CD4-positive, alpha-beta T cell (primary cell): ENCODE measurements at regions not wholly inside any gene's neighbourhood (a gene's known extent, or its start where the extent isn't known, plus 50 kb on each side); places are given as distances from the start of the nearest gene placed in this dataset.

ENCODE experiments used
- ATAC-seq: fragments of 200-7000 bp; cut with Tn5 transposase; one replicate; pipeline ENCODE4 v1.10.0; 2022; ENCODE audit warnings: mild to moderate bottlenecking; ENCODE audit not compliant: poor library complexity
- CTCF ChIA-PET: fragments of 350-600 bp; sonication (Branson Sonifier 250); formaldehyde crosslinking; loops from one replicate; lab custom pipeline; 2021; ENCODE audit warnings: antibody characterized with exemption, inconsistent platforms; lab: Charles Lee
- POLR2A ChIA-PET: fragments of 350-600 bp; sonication (Branson Sonifier 250); formaldehyde crosslinking; loops from one replicate; lab custom pipeline; 2021; ENCODE audit warnings: antibody characterized with exemption, inconsistent platforms; lab: Charles Lee
- DNase-seq, 14 experiments: peaks; one replicate each; pipeline ENCODE4 v3.0.0-alpha.2; 2013 to 2020; ENCODE audit warnings: mixed read lengths in 2 of 14
- H3K27ac ChIP-seq, 2 donors: one replicate each; pipeline versions ENCODE4 v1.5.1 to v1.7.0; 2013; ENCODE audit warnings: low read length in 2 of 2, low read depth in 1 of 2, mild to moderate bottlenecking in 1 of 2
- H3K27me3 ChIP-seq, 2 experiments: 1 replicate in 1 of 2; 2 replicates in 1 of 2; pipeline versions ENCODE4 v1.6.1 to v1.7.0; 2013; ENCODE audit warnings: low read length in 2 of 2, control low read depth in 1 of 2, mild to moderate bottlenecking in 1 of 2, moderate library complexity in 1 of 2; ENCODE audit not compliant: insufficient read depth in 2 of 2, control insufficient read depth in 1 of 2
- H3K36me3 ChIP-seq: one replicate; pipeline ENCODE4 v1.6.1; 2013; ENCODE audit warnings: low read length, control low read depth; ENCODE audit not compliant: insufficient read depth
- H3K4me1 ChIP-seq: one replicate; pipeline ENCODE4 v1.6.1; 2013; ENCODE audit warnings: low read length, control low read depth; ENCODE audit not compliant: insufficient read depth
- H3K4me3 ChIP-seq: one replicate; pipeline ENCODE4 v1.5.1; 2013; ENCODE audit warnings: mild to moderate bottlenecking, low read length, moderate library complexity
- H3K9me3 ChIP-seq, 2 experiments: 1 replicate in 1 of 2; 2 replicates in 1 of 2; pipeline versions ENCODE4 v1.6.1 to v1.7.0; 2013; ENCODE audit warnings: low read length in 2 of 2, mild to moderate bottlenecking in 2 of 2, control low read depth in 1 of 2, moderate library complexity in 1 of 2; ENCODE audit not compliant: control insufficient read depth in 1 of 2, insufficient read depth in 1 of 2
- H3K27ac Mint-ChIP-seq: one replicate; pipeline ENCODE4 v1.8.0; 2020; ENCODE audit warnings: mixed read lengths
- H3K27me3 Mint-ChIP-seq: one replicate; pipeline ENCODE4 v1.8.0; 2021; ENCODE audit warnings: mixed read lengths
- H3K36me3 Mint-ChIP-seq: one replicate; pipeline ENCODE4 v1.8.0; 2021; ENCODE audit warnings: low read depth, mixed read lengths
- H3K4me1 Mint-ChIP-seq: one replicate; pipeline ENCODE4 v1.8.0; 2021; ENCODE audit warnings: low read depth, mixed read lengths
- H3K4me3 Mint-ChIP-seq: one replicate; pipeline ENCODE4 v1.8.0; 2020; ENCODE audit warnings: mild to moderate bottlenecking, mixed read lengths
- H3K9me3 Mint-ChIP-seq: one replicate; pipeline ENCODE4 v1.8.0; 2020; ENCODE audit warnings: mixed read lengths
- intact Hi-C, 2 experiments: fragments of 100-400 bp; cut with DNase I in 1 of 2; cut with micrococcal nuclease in 1 of 2; formaldehyde crosslinking; loops; one replicate each; pipeline versions ENCODE4 v1.15.1 to v1.9.0; 2023 to 2025; cut with DNase I, micrococcal nuclease
- TF ChIP-seq, protein P1 (sequence below): fragments of 200-600 bp; IDR thresholded peaks from one replicate; pipeline ENCODE4 v1.8.0; 2022; ENCODE audit warnings: antibody characterized with exemption, mild to moderate bottlenecking

- intact Hi-C loops = no loop called here
- CTCF ChIA-PET = no interaction called here
- no peak overlapping the region for H3K4me3 Mint-ChIP-seq
- no peaks in the 10 kb centered on the region for H3K4me1 Mint-ChIP-seq
- peaks cover 60% of the 10 kb centered on the region for H3K27me3 Mint-ChIP-seq
- no peaks in the 10 kb centered on the region for H3K4me1 ChIP-seq
- ATAC-seq = no peak
- TF ChIP-seq, protein P1, sequence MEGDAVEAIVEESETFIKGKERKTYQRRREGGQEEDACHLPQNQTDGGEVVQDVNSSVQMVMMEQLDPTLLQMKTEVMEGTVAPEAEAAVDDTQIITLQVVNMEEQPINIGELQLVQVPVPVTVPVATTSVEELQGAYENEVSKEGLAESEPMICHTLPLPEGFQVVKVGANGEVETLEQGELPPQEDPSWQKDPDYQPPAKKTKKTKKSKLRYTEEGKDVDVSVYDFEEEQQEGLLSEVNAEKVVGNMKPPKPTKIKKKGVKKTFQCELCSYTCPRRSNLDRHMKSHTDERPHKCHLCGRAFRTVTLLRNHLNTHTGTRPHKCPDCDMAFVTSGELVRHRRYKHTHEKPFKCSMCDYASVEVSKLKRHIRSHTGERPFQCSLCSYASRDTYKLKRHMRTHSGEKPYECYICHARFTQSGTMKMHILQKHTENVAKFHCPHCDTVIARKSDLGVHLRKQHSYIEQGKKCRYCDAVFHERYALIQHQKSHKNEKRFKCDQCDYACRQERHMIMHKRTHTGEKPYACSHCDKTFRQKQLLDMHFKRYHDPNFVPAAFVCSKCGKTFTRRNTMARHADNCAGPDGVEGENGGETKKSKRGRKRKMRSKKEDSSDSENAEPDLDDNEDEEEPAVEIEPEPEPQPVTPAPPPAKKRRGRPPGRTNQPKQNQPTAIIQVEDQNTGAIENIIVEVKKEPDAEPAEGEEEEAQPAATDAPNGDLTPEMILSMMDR = no peak
- H3K9me3 ChIP-seq = no peaks in the 10 kb centered on the region
- no peak overlapping the region for H3K4me3 ChIP-seq
- no peaks in the 10 kb centered on the region for H3K36me3 ChIP-seq
- H3K27ac Mint-ChIP-seq = no peak overlapping the region
- no peaks in the 10 kb centered on the region for H3K36me3 Mint-ChIP-seq
- POLR2A ChIA-PET = no interaction called here
- peaks cover 17 to 28% of the 10 kb centered on the region in 2 experiments for H3K27me3 ChIP-seq
- no peak for DNase-seq
- no peaks in the 10 kb centered on the region for H3K9me3 Mint-ChIP-seq
- H3K27ac ChIP-seq = no peak overlapping the region
These were observed 158.2 kb upstream of the PRKCQ start for GRCh38 chr10:6738112-6738768.

DNA sequence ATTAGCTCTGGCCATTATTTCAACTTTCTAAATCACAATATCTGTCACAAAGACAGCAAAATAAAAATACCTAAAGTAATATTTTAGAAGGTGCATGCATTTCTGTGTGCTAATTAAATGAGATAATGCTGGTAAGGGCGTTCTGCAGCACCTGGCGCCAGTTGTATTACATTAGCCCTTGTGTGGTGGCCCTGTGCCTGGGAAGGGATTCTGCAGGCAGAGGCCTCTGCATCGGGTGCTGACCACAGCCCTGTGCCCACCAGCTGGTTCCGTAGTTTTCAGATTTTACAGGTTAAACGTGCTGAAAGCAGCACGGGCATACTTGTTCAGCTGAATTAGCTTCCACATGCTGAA is 157.7 kb upstream of the PRKCQ start:
- ATAC-seq (no peak), DNase-seq (no peak)
- ChIA-PET POLR2A (no interaction called here), CTCF (no interaction called here)
- Mint-ChIP-seq H3K4me1 (no peaks in the 10 kb centered on the region), H3K9me3 (no peaks in the 10 kb centered on the region), H3K4me3 (no peak overlapping the region), H3K27me3 (peaks cover 65% of the 10 kb centered on the region), H3K36me3 (no peaks in the 10 kb centered on the region), H3K27ac (no peak overlapping the region)
- H3K9me3 ChIP-seq = no peaks in the 10 kb centered on the region
- intact Hi-C loops = no loop called here
- no peak overlapping the region for H3K4me3 ChIP-seq
- peaks cover 17 to 31% of the 10 kb centered on the region in 2 experiments for H3K27me3 ChIP-seq
- H3K4me1 ChIP-seq = no peaks in the 10 kb centered on the region
- no peak overlapping the region for H3K27ac ChIP-seq
- TF ChIP-seq, protein P1 = no peak
- no peaks in the 10 kb centered on the region for H3K36me3 ChIP-seq

DNA sequence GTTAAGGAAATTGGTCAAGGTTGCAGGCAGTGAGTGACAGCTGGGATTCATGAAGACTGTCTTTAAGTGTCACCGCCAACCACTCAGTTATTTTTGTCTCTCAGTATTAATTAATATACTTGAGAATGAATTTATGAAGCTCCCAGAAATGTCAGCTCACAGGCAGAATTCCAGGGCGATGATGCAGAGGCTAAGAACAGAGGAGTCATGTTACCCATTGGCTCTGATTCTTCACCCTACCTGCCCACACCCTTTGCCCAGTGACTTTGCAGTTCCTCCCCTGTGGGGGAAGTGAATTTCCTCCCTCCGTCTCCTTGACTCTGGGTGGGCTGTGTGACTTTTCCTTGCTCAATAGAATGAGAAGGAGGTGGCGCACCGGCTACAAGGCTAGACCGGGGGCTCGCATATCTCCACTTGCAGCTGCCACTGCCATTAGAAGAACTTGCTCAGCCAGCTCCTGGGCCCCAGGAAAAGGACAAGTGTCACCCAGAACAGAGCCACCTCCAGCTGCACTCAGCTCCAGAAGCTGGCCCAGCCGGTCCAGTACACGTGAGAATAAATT is 157.1 kb upstream of the PRKCQ start:
- no peak for ATAC-seq
- intact Hi-C loops = no loop called here
- ChIA-PET CTCF (no interaction called here), POLR2A (interaction anchor here (0.6 kb wide), 1 partner anchor 655 kb away, joined by 3 read pairs; no protein-coding TSS in a partner anchor)
- Mint-ChIP-seq H3K27ac (no peak overlapping the region), H3K4me3 (no peak overlapping the region), H3K9me3 (no peaks in the 10 kb centered on the region), H3K4me1 (no peaks in the 10 kb centered on the region), H3K36me3 (no peaks in the 10 kb centered on the region), H3K27me3 (peaks cover 67% of the 10 kb centered on the region)
- H3K9me3 ChIP-seq = no peaks in the 10 kb centered on the region
- H3K36me3 ChIP-seq = no peaks in the 10 kb centered on the region
- no peak overlapping the region for H3K27ac ChIP-seq
- H3K27me3 ChIP-seq = peaks cover 17 to 31% of the 10 kb centered on the region in 2 experiments
- no peaks in the 10 kb centered on the region for H3K4me1 ChIP-seq
- TF ChIP-seq, protein P1 = no peak
- no peak for DNase-seq
- no peak overlapping the region for H3K4me3 ChIP-seq
